ENCODE measurements at regions not wholly inside any gene's neighbourhood (a gene's known extent, or its start where the extent isn't known, plus 50 kb on each side); places are given as distances from the start of the nearest gene placed in this dataset.

- CTCF ChIA-PET = no interaction called here
- Histone ChIP-seq H4K20me1 (replicated peaks; ENCODE audit: control insufficient read depth, extremely low read depth, insufficient read depth, low read length) (no peaks in the 10 kb centered on the region), H3K36me3 (ENCODE audit: control insufficient read depth in 2 of 2, extremely low read depth in 1 of 2, insufficient read depth in 2 of 2, low read length in 2 of 2) (no peaks in the 10 kb centered on the region), H3K27ac (ENCODE audit: insufficient read depth, low read depth, low read length) (no peak overlapping the region), H3K4me2 (ENCODE audit: insufficient read depth, low read length) (no peak overlapping the region), H3K9me1 (replicated peaks; ENCODE audit: control insufficient read depth, extremely low read depth, insufficient read depth, low read length) (no peaks in the 10 kb centered on the region), H3K4me1 (ENCODE audit: control insufficient read depth, extremely low read depth, insufficient read depth, low read length) (no peaks in the 10 kb centered on the region), H3K79me2 (ENCODE audit: control insufficient read depth, insufficient read depth, low read length) (no peaks in the 10 kb centered on the region), H3K27me3 (ENCODE audit: control insufficient read depth in 2 of 2, insufficient read depth in 2 of 2, low read length in 2 of 2) (no peaks in the 10 kb centered on the region), H3K4me3 (replicated peaks in 1 of 3; ENCODE audit: insufficient read depth in 1 of 3, low read depth in 1 of 3, low read length in 3 of 3) (no peak overlapping the region), H2AFZ (ENCODE audit: low read depth, low read length) (no peak overlapping the region), H3K9me3 (replicated peaks; ENCODE audit: control insufficient read depth, insufficient read depth, low read length) (peaks cover 3% of the 10 kb centered on the region), H3K9ac (replicated peaks; ENCODE audit: extremely low read depth, insufficient read depth, low read length) (no peak overlapping the region)
- dilution Hi-C loops (cut with MboI; ENCODE audit: extremely low pct_ligation_motif_present, low sequenced_read_pairs) = no loop called here
- FAIRE-seq (no peak), DNase-seq (ENCODE audit: low read depth, low spot score) (no peak)
- no TSS peak for BruUV-seq (replicated peaks)
- POLR2A ChIA-PET = no interaction called here
- intact Hi-C loops (cut with micrococcal nuclease) = no loop called here
- no peak for TF ChIP-seq POLR2A (IDR thresholded peaks at IDR 0.05; ENCODE audit: low read depth, low read length)
- no peak for TF ChIP-seq MAX (IDR thresholded peaks at IDR 0.05; ENCODE audit: insufficient read depth, insufficient read length)
- TF ChIP-seq FOS (IDR thresholded peaks at IDR 0.05; ENCODE audit: borderline replicate concordance, insufficient read depth, low read length) = no peak
- no peak for TF ChIP-seq GATA2 (IDR thresholded peaks at IDR 0.05; ENCODE audit: insufficient read depth, insufficient read length, low read depth, low read length)
- TF ChIP-seq POLR2AphosphoS5 (IDR thresholded peaks at IDR 0.05; ENCODE audit: insufficient read depth, low read depth, low read length) = no peak
- no peak for TF ChIP-seq JUN (IDR thresholded peaks at IDR 0.05; ENCODE audit: borderline replicate concordance, insufficient read depth, insufficient read length, low read depth)
- no peak for TF ChIP-seq MYC (IDR thresholded peaks at IDR 0.05; ENCODE audit: low read depth, low read length)
- no peak for TF ChIP-seq EZH2 (IDR thresholded peaks at IDR 0.05; ENCODE audit: borderline replicate concordance, low read depth, low read length, severe bottlenecking)
- TF ChIP-seq CTCF (IDR thresholded peaks at IDR 0.05; ENCODE audit: extremely low read depth in 1 of 2, insufficient read depth in 1 of 2, low read depth in 1 of 2, low read length in 2 of 2) = no peak
Observed at GRCh38 chr14:97149775-97150174, 352.6 kb downstream of the VRK1 start.
